Liver (tissue), 8 donors: ENCODE measurements at regions not wholly inside any gene's neighbourhood (a gene's known extent, or its start where the extent isn't known, plus 50 kb on each side); places are given as distances from the start of the nearest gene placed in this dataset.

Source experiments
- DNase-seq: peaks from one replicate; pipeline ENCODE4 v3.0.0-alpha.2; 2017; ENCODE audit warnings: low spot score
- H3K27ac ChIP-seq, 2 donors: one replicate each; pipeline ENCODE4 v1.7.0; 2013; ENCODE audit warnings: inconsistent platforms in 2 of 2, low read length in 2 of 2, control low read depth in 1 of 2, low read depth in 1 of 2, mild to moderate bottlenecking in 1 of 2
- H3K27me3 ChIP-seq, 4 donors: one replicate each; pipeline versions ENCODE4 v1.6.1 to v1.7.0; 2013; ENCODE audit warnings: low read length in 3 of 4, inconsistent platforms in 1 of 4, mild to moderate bottlenecking in 1 of 4, moderate library complexity in 1 of 4; ENCODE audit not compliant: control insufficient read depth in 4 of 4, insufficient read depth in 4 of 4
- H3K36me3 ChIP-seq, 4 donors: one replicate each; pipeline versions ENCODE4 v1.6.1 to v1.7.0; 2013; ENCODE audit warnings: low read length in 3 of 4, mild to moderate bottlenecking in 3 of 4, low read depth in 1 of 4, moderate library complexity in 1 of 4; ENCODE audit not compliant: control insufficient read depth in 4 of 4, insufficient read depth in 3 of 4
- H3K4me1 ChIP-seq, 4 donors: one replicate each; pipeline versions ENCODE4 v1.6.1 to v1.7.0; 2013; ENCODE audit warnings: low read length in 3 of 4, mild to moderate bottlenecking in 3 of 4, moderate library complexity in 1 of 4; ENCODE audit not compliant: control insufficient read depth in 4 of 4, insufficient read depth in 4 of 4
- H3K4me3 ChIP-seq, 3 donors: one replicate each; pipeline versions ENCODE4 v1.6.1 to v1.7.0; 2013; ENCODE audit warnings: low read length in 3 of 3, control low read depth in 1 of 3, low read depth in 1 of 3, mild to moderate bottlenecking in 1 of 3
- H3K9ac ChIP-seq, 2 donors: one replicate each; pipeline ENCODE4 v1.7.0; 2013; ENCODE audit warnings: low read length in 2 of 2, mild to moderate bottlenecking in 2 of 2, moderate library complexity in 2 of 2, control low read depth in 1 of 2, low read depth in 1 of 2
- H3K9me3 ChIP-seq, 4 donors: one replicate each; pipeline versions ENCODE4 v1.6.1 to v1.7.0; 2013; ENCODE audit warnings: low read length in 3 of 4; ENCODE audit not compliant: control insufficient read depth in 4 of 4
- ATF3 ChIP-seq: IDR thresholded peaks from 2 replicates; pipeline ENCODE4 v1.6.1; 2016; ENCODE audit warnings: antibody characterized with exemption
- CTCF ChIP-seq: fragments of 150-350 bp; IDR thresholded peaks from 2 replicates; pipeline ENCODE4 v1.5.1; 2017; ENCODE audit warnings: improper control_type of control experiment, low read depth, low read length; ENCODE audit not compliant: missing input control
- EGR1 ChIP-seq, 2 donors: IDR thresholded peaks; 2 replicates each; pipeline ENCODE4 v1.6.1; 2016 to 2018; ENCODE audit warnings: antibody characterized with exemption in 2 of 2, low read depth in 2 of 2
- FOXA1 ChIP-seq: IDR thresholded peaks from 2 replicates; pipeline ENCODE4 v1.6.1; 2016; ENCODE audit warnings: antibody characterized with exemption
- FOXA2 ChIP-seq: IDR thresholded peaks from 2 replicates; pipeline ENCODE4 v1.6.1; 2016; ENCODE audit warnings: antibody characterized with exemption
- GABPA ChIP-seq, 2 donors: IDR thresholded peaks in 1 of 2; conservative IDR thresholded peaks in 1 of 2; 2 replicates each; pipeline ENCODE4 v1.6.1; 2016; ENCODE audit warnings: antibody characterized with exemption in 2 of 2, mild to moderate bottlenecking in 1 of 2, moderate library complexity in 1 of 2
- HNF4A ChIP-seq, 2 donors: conservative IDR thresholded peaks; 2 replicates each; pipeline ENCODE4 v1.6.1; 2016; ENCODE audit warnings: antibody characterized with exemption in 2 of 2, mild to moderate bottlenecking in 2 of 2
- HNF4G ChIP-seq: IDR thresholded peaks from 2 replicates; pipeline ENCODE4 v1.6.1; 2016; ENCODE audit warnings: antibody characterized with exemption
- JUND ChIP-seq, 2 donors: IDR thresholded peaks; 2 replicates each; pipeline ENCODE4 v1.6.1; 2016; ENCODE audit warnings: antibody characterized with exemption in 2 of 2
- MAX ChIP-seq: IDR thresholded peaks from 2 replicates; pipeline ENCODE4 v1.6.1; 2016; ENCODE audit warnings: antibody characterized with exemption
- NR2F2 ChIP-seq: IDR thresholded peaks from 2 replicates; pipeline ENCODE4 v1.6.1; 2016; ENCODE audit warnings: antibody characterized with exemption
- RAD21 ChIP-seq, 2 donors: IDR thresholded peaks; 2 replicates each; pipeline ENCODE4 v1.6.1; 2016; ENCODE audit warnings: antibody characterized with exemption in 2 of 2, mild to moderate bottlenecking in 2 of 2
- REST ChIP-seq: IDR thresholded peaks from 2 replicates; pipeline ENCODE4 v1.6.1; 2016; ENCODE audit warnings: antibody characterized with exemption, mild to moderate bottlenecking
- RXRA ChIP-seq, 2 donors: IDR thresholded peaks; 2 replicates each; pipeline ENCODE4 v1.6.1; 2017 to 2018; ENCODE audit warnings: antibody characterized with exemption in 2 of 2, mild to moderate bottlenecking in 1 of 2
- SP1 ChIP-seq: IDR thresholded peaks from 2 replicates; pipeline ENCODE4 v1.6.1; 2018; ENCODE audit warnings: antibody characterized with exemption, mild to moderate bottlenecking
- TAF1 ChIP-seq: conservative IDR thresholded peaks from 2 replicates; pipeline ENCODE4 v1.6.1; 2016; ENCODE audit warnings: antibody characterized with exemption, mild to moderate bottlenecking
- YY1 ChIP-seq: IDR thresholded peaks from 2 replicates; pipeline ENCODE4 v1.6.1; 2016; ENCODE audit warnings: antibody characterized with exemption, mild to moderate bottlenecking
- ZBTB33 ChIP-seq: IDR thresholded peaks from 2 replicates; pipeline ENCODE4 v1.6.1; 2016; ENCODE audit warnings: antibody characterized with exemption
- WGBS: extraction: QIAGEN DNeasy Blood & Tissue Kit; methylation state at CpG from one replicate; pipeline ENCODE4 v1.1.7; 2013; 5-methylcytosine and 5-hydroxymethylcytosine counted together
- donor health status: healthy.
- donor health status: healthy.
- donor health status: healthy.
- donor health status: healthy.
- donor health status: healthy.

- H3K9me3 ChIP-seq, result no peaks in the 10 kb centered on the region
- no peaks in the 10 kb centered on the region for H3K27me3 ChIP-seq
- H3K9ac ChIP-seq, result no peak overlapping the region
- TF ChIP-seq EGR1 (IDR thresholded peaks at IDR 0.05; ENCODE audit: low read depth in 2 of 2) (no peak), REST (no peak), RXRA (IDR thresholded peaks at IDR 0.05) (no peak), SP1 (no peak), FOXA2 (no peak), ATF3 (no peak)
- H3K36me3 ChIP-seq, result peaks cover 0 to 31% (median 8%) of the 10 kb centered on the region in 4 donors
- no peak overlapping the region for H3K4me3 ChIP-seq
- no peak for DNase-seq
- no peak overlapping the region for H3K27ac ChIP-seq
- 85% methylated on average over 3 of the region's 3 CpGs for WGBS
- peaks cover 0 to 15% (median 3%) of the 10 kb centered on the region in 4 donors for H3K4me1 ChIP-seq
Measured at GRCh38 chr9:109887079-109887478, 107.1 kb downstream of the PALM2AKAP2 start.

- 87% methylated on average over 1 of the region's 1 CpG for WGBS
- TF ChIP-seq FOXA2 (no peak), NR2F2 (no peak), GABPA (IDR thresholded peaks at IDR 0.05 in 1 of 2, conservative IDR thresholded peaks at IDR 0.05 in 1 of 2) (no peak), CTCF (no peak), YY1 (no peak), FOXA1 (no peak), EGR1 (IDR thresholded peaks at IDR 0.05; ENCODE audit: low read depth in 2 of 2) (no peak), HNF4G (no peak), RXRA (IDR thresholded peaks at IDR 0.05) (no peak), RAD21 (IDR thresholded peaks at IDR 0.05) (no peak), SP1 (no peak), JUND (IDR thresholded peaks at IDR 0.05) (no peak), MAX (no peak), REST (no peak), ZBTB33 (no peak), HNF4A (conservative IDR thresholded peaks at IDR 0.05) (no peak), ATF3 (no peak), TAF1 (no peak)
- Histone ChIP-seq H3K36me3 (peaks cover 0 to 30% (median 7%) of the 10 kb centered on the region in 4 donors), H3K9ac (no peak overlapping the region), H3K4me3 (no peak overlapping the region), H3K4me1 (peaks cover 0 to 5% (median 3%) of the 10 kb centered on the region in 4 donors), H3K9me3 (no peaks in the 10 kb centered on the region), H3K27ac (no peak overlapping the region), H3K27me3 (no peaks in the 10 kb centered on the region)
- no peak for DNase-seq
Measured at GRCh38 chr9:109888695-109889094, 108.7 kb downstream of the PALM2AKAP2 start.
